Astrocyte (in vitro differentiated cells and primary cell): ENCODE measurements at regions not wholly inside any gene's neighbourhood (a gene's known extent, or its start where the extent isn't known, plus 50 kb on each side); places are given as distances from the start of the nearest gene placed in this dataset.
"Not testable (repeated sequence)": the region's sequence is repeated elsewhere in the genome, so short reads cannot be mapped to it uniquely, and the experiment has no call there.

Experiments used
- DNase-seq: peaks from one replicate; pipeline ENCODE4 v3.0.0-alpha.2; 2010; ENCODE audit warnings: low read depth
- FAIRE-seq: peaks from 2 replicates; lab custom pipeline; 2011; peaks lifted over from hg19 to GRCh38; lab: Jason Lieb, UNC
- H2AFZ ChIP-seq: 2 replicates; pipeline ENCODE4 v1.6.0; 2012; ENCODE audit warnings: low read depth, low read length, inconsistent platforms
- H3K27ac ChIP-seq: 2 replicates; pipeline ENCODE4 v1.5.1; 2011; ENCODE audit warnings: low read depth, low read length, inconsistent platforms
- H3K27me3 ChIP-seq: 2 replicates; pipeline ENCODE4 v1.6.0; 2011; ENCODE audit warnings: low read length, inconsistent platforms; ENCODE audit not compliant: insufficient read depth
- H3K36me3 ChIP-seq: 2 replicates; pipeline ENCODE4 v1.5.1; 2011; ENCODE audit warnings: low read length, inconsistent platforms; ENCODE audit not compliant: insufficient read depth
- H3K4me1 ChIP-seq: 2 replicates; pipeline ENCODE4 v1.5.1; 2011; ENCODE audit warnings: low read length, inconsistent platforms; ENCODE audit not compliant: insufficient read depth
- H3K4me2 ChIP-seq: 2 replicates; pipeline ENCODE4 v1.6.0; 2012; ENCODE audit warnings: low read length, inconsistent platforms
- H3K4me3 ChIP-seq: 2 replicates; pipeline ENCODE4 v1.5.1; 2011; ENCODE audit warnings: low read depth, mild to moderate bottlenecking, low read length, inconsistent platforms; ENCODE audit not compliant: insufficient read depth
- H3K79me2 ChIP-seq: 2 replicates; pipeline ENCODE4 v1.6.0; 2012; ENCODE audit warnings: mild to moderate bottlenecking, low read length, inconsistent platforms; ENCODE audit not compliant: insufficient read depth
- H3K9ac ChIP-seq: 2 replicates; pipeline ENCODE4 v1.6.0; 2012; ENCODE audit warnings: mild to moderate bottlenecking, low read length, inconsistent platforms
- H3K9me3 ChIP-seq: 2 replicates; pipeline ENCODE4 v1.5.1; 2012; ENCODE audit warnings: low read depth, mild to moderate bottlenecking, low read length, inconsistent platforms; ENCODE audit not compliant: insufficient read depth
- H4K20me1 ChIP-seq: 2 replicates; pipeline ENCODE4 v1.6.0; 2012; ENCODE audit warnings: low read length, inconsistent platforms; ENCODE audit not compliant: insufficient read depth
- H3K27ac Mint-ChIP-seq: one replicate; pipeline ENCODE4 v1.8.0; 2021; ENCODE audit warnings: mild to moderate bottlenecking, mixed read lengths; ENCODE audit not compliant: unreplicated experiment
- H3K27me3 Mint-ChIP-seq: one replicate; pipeline ENCODE4 v1.8.0; 2021; ENCODE audit warnings: low read depth, mixed read lengths; ENCODE audit not compliant: unreplicated experiment
- H3K36me3 Mint-ChIP-seq: one replicate; pipeline ENCODE4 v1.8.0; 2021; ENCODE audit warnings: low read depth, mixed read lengths; ENCODE audit not compliant: unreplicated experiment
- H3K4me1 Mint-ChIP-seq: one replicate; pipeline ENCODE4 v1.8.0; 2021; ENCODE audit warnings: low read depth, mixed read lengths; ENCODE audit not compliant: unreplicated experiment
- H3K4me3 Mint-ChIP-seq: one replicate; pipeline ENCODE4 v1.8.0; 2021; ENCODE audit warnings: mild to moderate bottlenecking, moderate library complexity, mixed read lengths; ENCODE audit not compliant: unreplicated experiment
- H3K9me3 Mint-ChIP-seq: one replicate; pipeline ENCODE4 v1.8.0; 2021; ENCODE audit warnings: mild to moderate bottlenecking, mixed read lengths; ENCODE audit not compliant: unreplicated experiment
- CTCF ChIP-seq: IDR thresholded peaks from 2 replicates; pipeline ENCODE4 v1.5.1; 2011; ENCODE audit warnings: low read depth, mild to moderate bottlenecking, inconsistent platforms, low read length, moderate library complexity; ENCODE audit not compliant: insufficient read depth
- EZH2 ChIP-seq: IDR thresholded peaks from 2 replicates; pipeline ENCODE4 v1.6.1; 2012; ENCODE audit warnings: mild to moderate bottlenecking, low read length, inconsistent platforms; ENCODE audit not compliant: insufficient read depth

DNA sequence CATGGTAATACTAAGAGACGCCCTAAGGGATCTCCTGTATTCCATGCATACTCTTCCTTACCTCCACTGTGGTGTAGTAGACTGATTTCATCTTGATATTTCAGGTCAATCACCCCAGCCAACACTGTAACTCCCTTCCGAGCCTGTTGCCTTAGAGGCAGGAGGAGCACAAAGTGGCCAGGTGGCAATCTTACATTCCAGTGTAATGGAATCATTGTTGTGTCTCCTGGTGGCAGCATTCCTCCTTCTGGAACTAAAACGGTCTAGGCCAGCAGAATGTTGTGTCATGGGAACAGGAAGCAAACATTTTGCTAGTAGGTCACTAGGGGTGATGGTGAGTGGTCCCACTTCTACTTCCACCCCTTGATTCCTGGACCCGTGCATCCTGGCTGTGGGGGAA is 405.7 kb upstream of the SLC10A2 start:
- Histone ChIP-seq H3K4me3 (no peak overlapping the region), H3K27ac (no peak overlapping the region), H3K36me3 (no peaks in the 10 kb centered on the region), H3K27me3 (no peaks in the 10 kb centered on the region), H2AFZ (no peak overlapping the region), H3K4me2 (no peak overlapping the region), H3K4me1 (no peaks in the 10 kb centered on the region), H3K9me3 (no peaks in the 10 kb centered on the region), H4K20me1 (no peaks in the 10 kb centered on the region), H3K9ac (no peak overlapping the region), H3K79me2 (no peaks in the 10 kb centered on the region)
- Mint-ChIP-seq H3K9me3 (no peaks in the 10 kb centered on the region), H3K27ac (no peak overlapping the region), H3K4me1 (peaks cover 7% of the 10 kb centered on the region), H3K27me3 (no peaks in the 10 kb centered on the region), H3K36me3 (no peaks in the 10 kb centered on the region), H3K4me3 (no peak overlapping the region)
- FAIRE-seq (no peak), DNase-seq (no peak)
- no peak for TF ChIP-seq CTCF
- TF ChIP-seq EZH2, result no peak

- no peaks in the 10 kb centered on the region for H3K9me3 ChIP-seq
- TF ChIP-seq EZH2 (no peak), CTCF (no peak)
- no peak overlapping the region for H3K4me3 ChIP-seq
- no peaks in the 10 kb centered on the region for H3K79me2 ChIP-seq
- FAIRE-seq (no peak), DNase-seq (no peak)
- no peak overlapping the region for H3K4me2 ChIP-seq
- H3K9ac ChIP-seq, result no peak overlapping the region
- no peaks in the 10 kb centered on the region for H4K20me1 ChIP-seq
- no peaks in the 10 kb centered on the region for H3K27me3 ChIP-seq
- H3K4me1 ChIP-seq, result no peaks in the 10 kb centered on the region
- H3K36me3 ChIP-seq, result no peaks in the 10 kb centered on the region
- no peak overlapping the region for H3K27ac ChIP-seq
- Mint-ChIP-seq H3K27ac (no peak overlapping the region), H3K9me3 (no peaks in the 10 kb centered on the region), H3K4me3 (no peak overlapping the region), H3K27me3 (no peaks in the 10 kb centered on the region), H3K36me3 (no peaks in the 10 kb centered on the region), H3K4me1 (peaks cover 7% of the 10 kb centered on the region)
- no peak overlapping the region for H2AFZ ChIP-seq
These were observed 403.6 kb upstream of the SLC10A2 start for GRCh38 chr13:103469771-103470170.

- H3K27me3 ChIP-seq, result no peaks in the 10 kb centered on the region
- no peak overlapping the region for H2AFZ ChIP-seq
- no peaks in the 10 kb centered on the region for H3K36me3 Mint-ChIP-seq
- TF ChIP-seq EZH2 (no peak), CTCF (no peak)
- H3K4me1 Mint-ChIP-seq, result peaks cover 3% of the 10 kb centered on the region
- H3K4me2 ChIP-seq, result no peak overlapping the region
- no peak overlapping the region for H3K9ac ChIP-seq
- H4K20me1 ChIP-seq, result no peaks in the 10 kb centered on the region
- no peak overlapping the region for H3K27ac Mint-ChIP-seq
- H3K4me3 ChIP-seq, result no peak overlapping the region
- H3K4me1 ChIP-seq, result no peaks in the 10 kb centered on the region
- H3K79me2 ChIP-seq, result no peaks in the 10 kb centered on the region
- DNase-seq (no peak), FAIRE-seq (no peak)
- no peak overlapping the region for H3K27ac ChIP-seq
- no peaks in the 10 kb centered on the region for H3K27me3 Mint-ChIP-seq
- H3K9me3 ChIP-seq, result no peaks in the 10 kb centered on the region
- H3K4me3 Mint-ChIP-seq, result no peak overlapping the region
- H3K9me3 Mint-ChIP-seq, result no peaks in the 10 kb centered on the region
- H3K36me3 ChIP-seq, result no peaks in the 10 kb centered on the region
These were observed 400.5 kb upstream of the SLC10A2 start for GRCh38 chr13:103466761-103467160.

DNA sequence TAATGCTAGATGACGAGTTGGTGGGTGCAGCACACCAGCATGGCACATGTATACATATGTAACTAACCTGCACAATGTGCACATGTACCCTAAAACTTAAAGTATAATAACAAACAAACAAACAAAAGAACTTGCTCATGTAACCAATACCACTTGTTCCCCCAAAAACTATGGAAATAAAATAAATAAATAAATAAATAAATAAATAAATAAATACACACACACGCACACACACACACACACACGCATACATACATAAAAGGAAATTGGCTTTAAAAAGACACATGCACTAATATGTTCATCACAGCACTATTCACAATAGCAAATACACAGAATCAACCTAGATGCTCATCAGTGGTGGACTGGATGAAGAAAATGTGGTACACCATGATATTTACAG is 394.0 kb upstream of the SLC10A2 start:
- H3K9me3 ChIP-seq, H3K79me2 ChIP-seq, H2AFZ ChIP-seq, H3K36me3 ChIP-seq, H3K4me3 ChIP-seq, H3K27me3 Mint-ChIP-seq, FAIRE-seq, H3K4me3 Mint-ChIP-seq, H3K36me3 Mint-ChIP-seq, H3K4me2 ChIP-seq, H3K4me1 ChIP-seq, H3K9ac ChIP-seq, H3K27ac ChIP-seq, H3K4me1 Mint-ChIP-seq, H4K20me1 ChIP-seq, H3K9me3 Mint-ChIP-seq, H3K27ac Mint-ChIP-seq, DNase-seq, H3K27me3 ChIP-seq: not testable (repeated sequence)
